ENCODE measurements at regions not wholly inside any gene's neighbourhood (a gene's known extent, or its start where the extent isn't known, plus 50 kb on each side); places are given as distances from the start of the nearest gene placed in this dataset.

DNA sequence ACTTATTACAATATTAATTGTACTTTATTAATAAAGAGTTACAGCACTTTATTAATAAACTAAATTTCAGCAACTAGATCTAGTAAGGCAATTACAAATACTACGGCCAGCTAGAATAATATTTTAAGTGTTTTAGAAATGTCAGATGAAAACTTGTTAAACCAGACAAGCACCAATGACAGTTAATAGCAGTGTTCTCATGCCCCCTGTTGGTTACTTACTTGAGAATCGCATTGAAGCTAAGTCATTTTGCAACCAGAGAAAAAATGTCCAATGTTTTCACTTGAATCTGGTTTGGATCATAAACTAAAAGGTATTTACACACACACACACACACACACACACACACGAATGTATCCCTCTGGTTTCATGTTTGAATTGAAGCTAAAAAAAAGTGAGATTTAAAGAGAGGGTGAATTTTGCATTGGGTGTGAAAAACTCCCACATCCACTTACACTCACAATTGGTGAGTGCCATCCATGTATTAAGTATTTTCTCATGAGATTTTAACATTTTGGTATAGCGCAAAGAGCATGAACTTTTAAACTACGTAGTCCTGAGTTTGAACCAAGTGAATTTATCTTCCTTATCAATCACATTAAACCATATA, 347.7 kb downstream of the ZBBX start:
- Histone ChIP-seq H3K9ac (ENCODE audit: insufficient read depth, low read depth, low read length) (no peak overlapping the region), H3K27me3 (ENCODE audit: control insufficient read depth in 1 of 2, insufficient read depth in 2 of 2, low read length in 2 of 2) (no peaks in the 10 kb centered on the region), H3K79me2 (ENCODE audit: insufficient read depth, low read length) (no peaks in the 10 kb centered on the region), H3K36me3 (replicated peaks in 1 of 2; ENCODE audit: control insufficient read depth in 1 of 2, insufficient read depth in 2 of 2, low read length in 2 of 2) (no peaks in the 10 kb centered on the region), H3K4me3 (replicated peaks in 1 of 3; ENCODE audit: insufficient read depth in 1 of 3, low read depth in 2 of 3, low read length in 3 of 3) (no peak overlapping the region), H3K9me3 (ENCODE audit: low read length) (no peaks in the 10 kb centered on the region), H3K4me1 (ENCODE audit: insufficient read depth, low read length) (no peaks in the 10 kb centered on the region), H4K20me1 (ENCODE audit: insufficient read depth, low read length) (no peaks in the 10 kb centered on the region), H3K4me2 (ENCODE audit: low read depth, low read length) (no peak overlapping the region), H3K27ac (ENCODE audit: extremely low read length, insufficient read depth, low read length) (no peak overlapping the region), H2AFZ (ENCODE audit: low read length) (no peak overlapping the region)
- in situ Hi-C loops (cut with HindIII; ENCODE audit: extremely low pct_ligation_motif_present, low pct_unique_long_range_greater_than_20kb) (loop anchor here (10.0 to 25.0 kb wide), 3 partner anchors 188 to 1170 kb away; no protein-coding TSS in a partner anchor), intact Hi-C loops (cut with micrococcal nuclease; ENCODE audit: unreplicated experiment) (loop anchor here (1.0 to 5.0 kb wide), 4 partner anchors 195 to 1825 kb away; no protein-coding TSS in a partner anchor)
- no TSS peak for BruUV-seq (replicated peaks)
- ChIA-PET CTCF (ENCODE audit: low intra/inter-chr PET ratio, low total read pairs) (interaction anchor here (1.5 to 1.9 kb wide), 3 partner anchors 472 to 1178 kb away, joined by 5 to 13 read pairs (median 8); no protein-coding TSS in a partner anchor), POLR2A (no interaction called here)
- ATAC-seq (peak; percentile 46; the same call in 1 of the 3 replicates), DNase-seq (ENCODE audit: low spot score) (peak; percentile 57), FAIRE-seq (peak; percentile 56)
- WGBS (ENCODE audit: low lambda C conversion rate), result under 1% methylated on average over 5 of the region's 5 CpGs
- no peak for TF ChIP-seq TBP (CRISPR knock-in tag; IDR thresholded peaks at IDR 0.05)
- TF ChIP-seq ZNF264 (CRISPR knock-in tag; IDR thresholded peaks at IDR 0.05), result no peak
- TF ChIP-seq, protein P1, sequence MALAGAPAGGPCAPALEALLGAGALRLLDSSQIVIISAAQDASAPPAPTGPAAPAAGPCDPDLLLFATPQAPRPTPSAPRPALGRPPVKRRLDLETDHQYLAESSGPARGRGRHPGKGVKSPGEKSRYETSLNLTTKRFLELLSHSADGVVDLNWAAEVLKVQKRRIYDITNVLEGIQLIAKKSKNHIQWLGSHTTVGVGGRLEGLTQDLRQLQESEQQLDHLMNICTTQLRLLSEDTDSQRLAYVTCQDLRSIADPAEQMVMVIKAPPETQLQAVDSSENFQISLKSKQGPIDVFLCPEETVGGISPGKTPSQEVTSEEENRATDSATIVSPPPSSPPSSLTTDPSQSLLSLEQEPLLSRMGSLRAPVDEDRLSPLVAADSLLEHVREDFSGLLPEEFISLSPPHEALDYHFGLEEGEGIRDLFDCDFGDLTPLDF (CRISPR knock-in tag; IDR thresholded peaks at IDR 0.05), result no peak
- TF ChIP-seq ZNF230 (CRISPR knock-in tag; IDR thresholded peaks at IDR 0.05), result no peak
- TF ChIP-seq STAG1 (CRISPR knock-in tag; IDR thresholded peaks at IDR 0.05), result peak; percentile 81
- TF ChIP-seq ARNT2 (CRISPR knock-in tag; IDR thresholded peaks at IDR 0.05; ENCODE audit: low read depth), result no peak
- TF ChIP-seq NR1H2 (CRISPR knock-in tag; IDR thresholded peaks at IDR 0.05; ENCODE audit: borderline replicate concordance, low read depth), result no peak
- TF ChIP-seq RAD21 (CRISPR knock-in tag; IDR thresholded peaks at IDR 0.05), result peak; percentile 43
- no peak for TF ChIP-seq KDM1A (CRISPR knock-in tag; IDR thresholded peaks at IDR 0.05)
- TF ChIP-seq NR3C1 (CRISPR knock-in tag; IDR thresholded peaks at IDR 0.05), result no peak
- TF ChIP-seq, protein P2, sequence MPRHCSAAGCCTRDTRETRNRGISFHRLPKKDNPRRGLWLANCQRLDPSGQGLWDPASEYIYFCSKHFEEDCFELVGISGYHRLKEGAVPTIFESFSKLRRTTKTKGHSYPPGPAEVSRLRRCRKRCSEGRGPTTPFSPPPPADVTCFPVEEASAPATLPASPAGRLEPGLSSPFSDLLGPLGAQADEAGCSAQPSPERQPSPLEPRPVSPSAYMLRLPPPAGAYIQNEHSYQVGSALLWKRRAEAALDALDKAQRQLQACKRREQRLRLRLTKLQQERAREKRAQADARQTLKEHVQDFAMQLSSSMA (CRISPR knock-in tag; IDR thresholded peaks at IDR 0.05), result no peak
- TF ChIP-seq NRL (CRISPR knock-in tag; IDR thresholded peaks at IDR 0.05; ENCODE audit: borderline replicate concordance), result no peak
- TF ChIP-seq, protein P3, sequence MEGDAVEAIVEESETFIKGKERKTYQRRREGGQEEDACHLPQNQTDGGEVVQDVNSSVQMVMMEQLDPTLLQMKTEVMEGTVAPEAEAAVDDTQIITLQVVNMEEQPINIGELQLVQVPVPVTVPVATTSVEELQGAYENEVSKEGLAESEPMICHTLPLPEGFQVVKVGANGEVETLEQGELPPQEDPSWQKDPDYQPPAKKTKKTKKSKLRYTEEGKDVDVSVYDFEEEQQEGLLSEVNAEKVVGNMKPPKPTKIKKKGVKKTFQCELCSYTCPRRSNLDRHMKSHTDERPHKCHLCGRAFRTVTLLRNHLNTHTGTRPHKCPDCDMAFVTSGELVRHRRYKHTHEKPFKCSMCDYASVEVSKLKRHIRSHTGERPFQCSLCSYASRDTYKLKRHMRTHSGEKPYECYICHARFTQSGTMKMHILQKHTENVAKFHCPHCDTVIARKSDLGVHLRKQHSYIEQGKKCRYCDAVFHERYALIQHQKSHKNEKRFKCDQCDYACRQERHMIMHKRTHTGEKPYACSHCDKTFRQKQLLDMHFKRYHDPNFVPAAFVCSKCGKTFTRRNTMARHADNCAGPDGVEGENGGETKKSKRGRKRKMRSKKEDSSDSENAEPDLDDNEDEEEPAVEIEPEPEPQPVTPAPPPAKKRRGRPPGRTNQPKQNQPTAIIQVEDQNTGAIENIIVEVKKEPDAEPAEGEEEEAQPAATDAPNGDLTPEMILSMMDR (CRISPR knock-in tag; IDR thresholded peaks at IDR 0.05), result peak; percentile 72
- no peak for TF ChIP-seq ZNF615 (CRISPR knock-in tag; IDR thresholded peaks at IDR 0.05; ENCODE audit: borderline replicate concordance)
- TF ChIP-seq, protein P4, sequence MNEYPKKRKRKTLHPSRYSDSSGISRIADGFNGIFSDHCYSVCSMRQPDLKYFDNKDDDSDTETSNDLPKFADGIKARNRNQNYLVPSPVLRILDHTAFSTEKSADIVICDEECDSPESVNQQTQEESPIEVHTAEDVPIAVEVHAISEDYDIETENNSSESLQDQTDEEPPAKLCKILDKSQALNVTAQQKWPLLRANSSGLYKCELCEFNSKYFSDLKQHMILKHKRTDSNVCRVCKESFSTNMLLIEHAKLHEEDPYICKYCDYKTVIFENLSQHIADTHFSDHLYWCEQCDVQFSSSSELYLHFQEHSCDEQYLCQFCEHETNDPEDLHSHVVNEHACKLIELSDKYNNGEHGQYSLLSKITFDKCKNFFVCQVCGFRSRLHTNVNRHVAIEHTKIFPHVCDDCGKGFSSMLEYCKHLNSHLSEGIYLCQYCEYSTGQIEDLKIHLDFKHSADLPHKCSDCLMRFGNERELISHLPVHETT (CRISPR knock-in tag; conservative IDR thresholded peaks at IDR 0.05), result no peak
- no peak for TF ChIP-seq HNRNPL (IDR thresholded peaks at IDR 0.05; ENCODE audit: low read depth, low read length)
- TF ChIP-seq ZNF761 (CRISPR knock-in tag; conservative IDR thresholded peaks at IDR 0.05), result no peak
- no peak for TF ChIP-seq MTA3 (CRISPR knock-in tag; IDR thresholded peaks at IDR 0.05)
- TF ChIP-seq, protein P5, sequence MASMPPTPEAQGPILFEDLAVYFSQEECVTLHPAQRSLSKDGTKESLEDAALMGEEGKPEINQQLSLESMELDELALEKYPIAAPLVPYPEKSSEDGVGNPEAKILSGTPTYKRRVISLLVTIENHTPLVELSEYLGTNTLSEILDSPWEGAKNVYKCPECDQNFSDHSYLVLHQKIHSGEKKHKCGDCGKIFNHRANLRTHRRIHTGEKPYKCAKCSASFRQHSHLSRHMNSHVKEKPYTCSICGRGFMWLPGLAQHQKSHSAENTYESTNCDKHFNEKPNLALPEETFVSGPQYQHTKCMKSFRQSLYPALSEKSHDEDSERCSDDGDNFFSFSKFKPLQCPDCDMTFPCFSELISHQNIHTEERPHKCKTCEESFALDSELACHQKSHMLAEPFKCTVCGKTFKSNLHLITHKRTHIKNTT (CRISPR knock-in tag; IDR thresholded peaks at IDR 0.05), result no peak

All from HepG2 (cell line).